Lower leg skin (tissue), 4 donors: ENCODE measurements at regions not wholly inside any gene's neighbourhood (a gene's known extent, or its start where the extent isn't known, plus 50 kb on each side); places are given as distances from the start of the nearest gene placed in this dataset.

ENCODE experiments used
- DNase-seq, 2 donors: peaks; one replicate each; pipeline ENCODE4 v3.0.0-alpha.2; 2019; ENCODE audit warnings: low spot score in 2 of 2
- H3K4me3 ChIP-seq: fragments of 200-600 bp; sonication (generic); 2 replicates; pipeline ENCODE4 v1.5.1; 2017; ENCODE audit warnings: mild to moderate bottlenecking, low read depth; ENCODE audit not compliant: poor library complexity, severe bottlenecking
- CTCF ChIP-seq, 3 donors: fragments of 450-650 bp; IDR thresholded peaks; one replicate each; pipeline ENCODE4 v1.5.1; 2016; ENCODE audit warnings: antibody characterized with exemption in 3 of 3, mild to moderate bottlenecking in 3 of 3, moderate library complexity in 2 of 3
- POLR2A ChIP-seq, 2 donors: fragments of 450-650 bp; IDR thresholded peaks; one replicate each; pipeline ENCODE4 v1.6.1; 2016 to 2017; ENCODE audit warnings: antibody characterized with exemption in 2 of 2, mild to moderate bottlenecking in 1 of 2, moderate library complexity in 1 of 2
- WGBS, 2 donors: methylation state at CpG; one replicate each; pipeline ENCODE4 v1.1.5; 2018; 5-methylcytosine and 5-hydroxymethylcytosine counted together
- intact Hi-C: fragments of 100-400 bp; cut with DNase I; formaldehyde crosslinking; loops from one replicate; pipeline ENCODE4 v1.15.0; 2023; ENCODE audit warnings: low total_unique reads

GRCh38 chr16:65309354-65309753, 187.5 kb upstream of the CDH11 start:
- no peak for DNase-seq
- no peak overlapping the region for H3K4me3 ChIP-seq
- no peak for TF ChIP-seq CTCF (IDR thresholded peaks at IDR 0.05)
- no peak for TF ChIP-seq POLR2A (IDR thresholded peaks at IDR 0.05)
- intact Hi-C loops = no loop called here
- 41% methylated on average over 4 of the region's 4 CpGs for WGBS, 2 donors

DNA sequence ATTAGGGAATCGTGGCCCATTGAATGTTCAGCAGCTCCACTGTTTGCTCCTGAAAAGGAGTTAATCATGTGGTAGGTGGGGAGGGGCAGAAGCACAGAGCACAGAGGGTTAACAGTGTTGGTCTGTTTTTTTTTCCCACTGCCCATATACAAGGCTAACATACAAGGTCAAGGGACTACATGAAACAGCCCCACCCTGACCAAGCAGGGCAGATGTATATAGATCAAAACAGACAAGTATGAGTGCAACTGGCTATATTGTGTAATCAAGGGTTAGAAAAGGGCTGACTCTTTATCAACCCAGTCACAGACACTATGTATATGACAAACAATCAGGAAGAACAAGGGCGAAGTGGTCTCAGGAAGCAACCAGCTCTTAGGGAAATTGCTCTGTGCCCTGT, 186.6 kb upstream of the CDH11 start:
- no peak overlapping the region for H3K4me3 ChIP-seq
- 84 to 88% methylated on average over 2 of the region's 2 CpGs for WGBS, 2 donors
- TF ChIP-seq CTCF (IDR thresholded peaks at IDR 0.05) (no peak), POLR2A (IDR thresholded peaks at IDR 0.05) (no peak)
- intact Hi-C loops = no loop called here
- DNase-seq = no peak

DNA sequence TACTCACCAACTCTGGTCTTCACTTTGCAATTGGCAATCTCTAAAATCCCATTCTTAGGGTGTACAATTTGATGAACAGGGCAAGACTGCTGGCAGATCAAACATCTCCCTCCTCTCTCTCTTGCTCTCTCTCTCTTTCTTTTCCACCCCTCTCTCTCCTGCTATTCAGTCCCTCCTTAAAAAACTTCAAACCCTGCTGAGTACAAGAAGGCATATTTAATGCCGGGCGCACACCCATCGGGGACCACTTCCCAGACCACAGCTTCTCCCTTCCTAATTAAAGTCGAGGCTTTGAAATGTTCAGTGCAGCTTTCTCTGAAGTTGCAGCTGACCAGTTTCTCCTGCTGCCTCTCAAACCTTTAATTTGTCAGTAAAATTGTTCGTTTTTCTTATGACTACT, 185.4 kb upstream of the CDH11 start:
- WGBS, 2 donors = 83 to 86% methylated on average over 5 of the region's 5 CpGs
- intact Hi-C loops = no loop called here
- no peak overlapping the region for H3K4me3 ChIP-seq
- TF ChIP-seq POLR2A (IDR thresholded peaks at IDR 0.05) (no peak), CTCF (IDR thresholded peaks at IDR 0.05) (no peak)
- DNase-seq = no peak

GRCh38 chr16:65306722-65307121, 184.9 kb upstream of the CDH11 start:
- TF ChIP-seq CTCF (IDR thresholded peaks at IDR 0.05) (no peak), POLR2A (IDR thresholded peaks at IDR 0.05) (no peak)
- intact Hi-C loops = no loop called here
- no peak for DNase-seq
- WGBS, 2 donors = 50 to 74% methylated on average over 2 of the region's 2 CpGs
- H3K4me3 ChIP-seq = no peak overlapping the region

DNA sequence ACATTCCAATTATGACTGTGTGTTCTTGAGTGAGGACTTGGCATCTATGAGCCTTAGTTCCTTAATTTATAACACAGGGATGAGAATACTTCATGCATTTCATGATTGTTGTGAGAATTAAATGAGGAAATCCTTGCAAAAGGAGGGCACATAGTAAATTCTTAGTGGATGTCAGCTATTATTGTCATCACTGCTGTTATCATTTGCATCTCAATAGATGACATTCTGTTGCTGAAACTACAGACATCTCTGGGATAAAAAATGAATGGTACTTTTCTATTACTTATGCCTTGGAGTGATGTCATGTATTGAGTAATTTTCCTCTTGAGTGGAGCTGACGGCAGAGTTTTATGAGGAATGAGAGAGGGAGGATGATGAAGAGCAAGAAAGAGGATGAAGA, 184.4 kb upstream of the CDH11 start:
- WGBS, 2 donors = 37% methylated on average over 1 of the region's 1 CpG
- DNase-seq = no peak
- intact Hi-C loops = no loop called here
- H3K4me3 ChIP-seq = no peak overlapping the region
- TF ChIP-seq POLR2A (IDR thresholded peaks at IDR 0.05) (no peak), CTCF (IDR thresholded peaks at IDR 0.05) (no peak)

DNA sequence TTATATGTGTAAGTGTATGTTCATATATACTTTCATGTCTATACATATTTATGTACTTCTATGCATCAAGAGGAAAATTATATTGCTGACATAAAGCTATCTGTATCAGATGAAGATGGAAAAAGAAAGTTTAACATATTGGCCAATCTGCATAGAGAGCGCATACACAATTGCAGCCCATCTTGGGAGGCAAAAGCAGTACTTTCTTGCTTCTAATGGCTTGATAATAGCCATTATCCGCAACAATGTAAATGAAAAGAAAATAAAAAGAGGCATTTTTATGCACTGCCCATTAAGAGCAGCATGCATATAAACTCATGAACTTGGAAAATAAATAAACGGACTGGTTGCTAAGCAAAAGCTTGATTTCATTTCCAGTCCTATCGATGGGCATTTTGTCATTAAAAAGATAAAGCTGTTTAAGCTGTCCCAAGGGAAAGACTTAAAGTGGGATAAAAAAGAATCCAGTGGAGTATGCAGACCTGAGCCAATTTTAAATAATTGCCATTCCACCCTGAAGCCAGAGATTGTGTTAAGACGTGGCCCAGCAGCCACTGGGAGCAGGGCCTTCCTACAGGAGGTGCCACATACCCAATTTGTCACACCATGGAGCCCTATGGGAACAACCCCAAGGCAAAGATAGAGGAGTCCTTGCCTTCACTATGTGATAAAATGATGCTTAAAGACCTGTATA, 183.6 kb upstream of the CDH11 start:
- TF ChIP-seq POLR2A (IDR thresholded peaks at IDR 0.05) = no peak
- TF ChIP-seq CTCF (IDR thresholded peaks at IDR 0.05) = no peak
- 59 to 60% methylated on average over 5 of the region's 5 CpGs for WGBS, 2 donors
- H3K4me3 ChIP-seq = no peak overlapping the region
- intact Hi-C loops = no loop called here
- DNase-seq = no peak
